Kidney tubule cell (primary cell): ENCODE measurements at regions not wholly inside any gene's neighbourhood (a gene's known extent, or its start where the extent isn't known, plus 50 kb on each side); places are given as distances from the start of the nearest gene placed in this dataset.
A peak's percentile ranks its signal among the peaks of the same experiment; 100 is the strongest.

ENCODE experiments used
- DNase-seq: peaks from one replicate; pipeline ENCODE4 v3.0.0-alpha.2; 2018; ENCODE audit warnings: low spot score

DNA sequence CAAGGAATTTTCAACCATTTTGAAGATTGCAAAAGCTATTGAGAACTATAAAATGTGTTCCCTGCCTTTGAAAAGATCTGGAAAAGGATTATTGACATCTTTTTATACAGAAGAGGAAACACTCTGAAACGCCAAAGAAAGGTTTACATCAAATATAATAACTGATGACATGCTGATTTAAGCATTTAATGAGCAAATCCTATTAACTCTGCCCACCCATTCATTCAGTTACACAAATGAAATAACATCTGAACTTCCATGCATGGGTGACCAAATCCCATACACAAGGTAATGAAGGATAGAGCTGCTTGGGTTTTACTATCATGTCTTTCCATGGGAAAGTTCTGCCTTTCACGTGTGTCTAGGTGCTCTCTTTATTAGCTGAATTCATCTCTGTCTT, 589.4 kb upstream of the WWC1 start:
- DNase-seq = no peak

DNA sequence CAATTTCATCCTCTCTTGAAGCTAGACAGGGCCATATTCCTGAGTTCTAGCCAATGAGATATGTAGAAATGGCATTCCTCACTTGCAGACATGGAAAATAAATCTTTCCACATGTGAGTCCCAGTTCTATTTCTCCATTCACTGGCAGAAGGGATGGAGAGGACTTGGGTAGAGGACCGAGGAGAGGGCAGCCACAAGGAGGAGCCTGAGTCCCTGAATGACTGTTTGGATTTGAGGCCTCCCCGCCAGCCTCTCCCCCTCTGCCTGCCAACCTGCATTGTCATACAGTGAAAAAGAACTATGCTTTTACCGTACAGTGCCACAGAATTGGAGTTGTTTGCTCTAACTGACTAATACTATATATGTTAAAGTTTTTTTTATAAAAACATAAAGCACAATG, 583.0 kb upstream of the WWC1 start:
- no peak for DNase-seq

DNA sequence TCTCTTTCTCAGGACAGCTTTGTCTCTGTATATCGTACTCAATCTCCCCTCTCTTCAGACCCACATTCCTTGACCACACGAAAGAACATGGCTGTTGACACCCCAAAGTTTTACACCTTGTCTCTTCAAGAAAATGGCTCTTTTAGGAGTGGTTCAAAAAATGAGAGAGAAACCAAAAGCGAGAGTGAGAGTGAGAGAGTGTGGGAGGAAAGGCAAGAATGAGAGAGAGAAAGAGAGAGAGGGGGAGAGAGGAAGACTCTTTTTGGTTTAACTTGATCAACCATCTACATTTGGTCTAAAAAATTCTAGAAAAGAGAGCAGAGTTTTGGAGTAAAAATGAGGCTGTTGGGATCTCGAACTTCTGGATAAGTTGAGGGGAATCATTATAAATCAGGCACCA, 581.8 kb upstream of the WWC1 start:
- no peak for DNase-seq

DNA sequence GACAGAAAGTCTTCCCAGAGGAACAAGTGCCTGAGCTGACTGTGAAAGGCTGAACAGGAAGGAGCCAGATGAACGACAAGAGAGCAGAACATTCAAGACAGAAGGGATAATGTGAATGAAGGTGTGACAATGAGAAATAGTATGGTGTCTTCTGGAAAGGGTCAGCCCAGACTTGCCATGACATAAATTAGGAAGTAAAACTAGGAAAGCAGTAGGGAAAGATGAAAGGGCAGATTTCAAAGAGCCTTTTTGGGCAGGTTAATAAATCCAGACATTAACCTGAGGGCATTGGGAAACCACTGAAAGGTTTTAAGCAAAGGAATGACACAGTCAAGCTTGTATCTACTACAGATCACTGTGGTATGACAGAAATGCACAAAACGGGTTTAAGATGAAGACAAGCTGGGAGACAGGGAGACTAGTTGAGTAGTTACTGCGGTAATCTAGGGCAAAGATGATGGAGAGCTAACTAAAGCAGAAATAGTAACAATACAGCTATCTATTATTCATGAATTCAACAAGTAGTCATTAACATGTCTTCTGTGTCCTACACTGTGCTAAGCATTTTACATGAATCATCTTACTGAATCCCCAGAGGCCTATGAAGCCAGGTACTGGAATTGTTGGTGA, 580.9 kb upstream of the WWC1 start:
- DNase-seq = peak; percentile 67

DNA sequence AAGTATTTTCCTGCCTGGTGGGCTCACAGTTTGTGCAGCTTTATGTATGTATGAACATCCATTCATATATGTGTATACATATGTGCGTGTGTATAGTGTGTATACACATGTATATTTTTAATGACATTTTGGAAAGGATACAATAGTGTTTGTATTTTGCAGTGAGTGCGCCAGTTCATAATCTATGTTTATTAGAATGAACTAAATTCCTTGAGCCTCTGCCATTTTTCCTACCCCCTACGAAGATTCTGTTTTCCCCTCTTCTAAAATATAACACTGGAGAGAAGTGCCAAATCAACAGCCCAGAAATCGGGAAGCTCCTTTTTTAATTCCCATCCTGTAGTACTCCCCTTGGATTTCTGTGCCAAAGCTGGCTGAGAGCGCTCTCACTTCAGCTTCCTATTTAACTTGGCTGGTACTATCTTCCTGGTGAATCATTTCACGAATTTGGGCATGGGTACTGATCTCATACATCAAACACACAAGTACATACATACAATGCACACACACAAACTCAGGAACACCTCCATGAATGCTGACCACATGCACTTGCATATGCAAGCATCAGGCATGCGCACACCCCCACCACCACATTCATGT, 578.4 kb upstream of the WWC1 start:
- DNase-seq = no peak

DNA sequence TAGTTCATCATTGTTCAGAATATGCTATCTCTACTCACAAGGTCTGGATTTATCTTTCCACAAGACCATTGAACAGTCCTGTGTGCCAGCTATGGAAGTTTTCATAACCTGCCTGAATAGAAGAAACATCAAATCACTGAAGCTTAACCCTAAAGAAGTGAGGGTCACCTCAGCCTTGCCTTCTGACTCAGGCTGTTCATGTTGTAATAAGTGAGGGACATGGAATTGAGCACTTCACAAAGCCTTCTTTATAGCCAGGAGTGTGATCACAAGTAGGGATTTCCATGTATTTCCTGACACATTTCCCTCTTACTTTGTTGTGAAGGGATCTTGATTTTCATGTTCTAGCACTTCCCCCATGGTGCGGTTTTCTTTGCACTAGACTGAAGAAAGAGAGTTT, 577.5 kb upstream of the WWC1 start:
- DNase-seq = peak; percentile 47

DNA sequence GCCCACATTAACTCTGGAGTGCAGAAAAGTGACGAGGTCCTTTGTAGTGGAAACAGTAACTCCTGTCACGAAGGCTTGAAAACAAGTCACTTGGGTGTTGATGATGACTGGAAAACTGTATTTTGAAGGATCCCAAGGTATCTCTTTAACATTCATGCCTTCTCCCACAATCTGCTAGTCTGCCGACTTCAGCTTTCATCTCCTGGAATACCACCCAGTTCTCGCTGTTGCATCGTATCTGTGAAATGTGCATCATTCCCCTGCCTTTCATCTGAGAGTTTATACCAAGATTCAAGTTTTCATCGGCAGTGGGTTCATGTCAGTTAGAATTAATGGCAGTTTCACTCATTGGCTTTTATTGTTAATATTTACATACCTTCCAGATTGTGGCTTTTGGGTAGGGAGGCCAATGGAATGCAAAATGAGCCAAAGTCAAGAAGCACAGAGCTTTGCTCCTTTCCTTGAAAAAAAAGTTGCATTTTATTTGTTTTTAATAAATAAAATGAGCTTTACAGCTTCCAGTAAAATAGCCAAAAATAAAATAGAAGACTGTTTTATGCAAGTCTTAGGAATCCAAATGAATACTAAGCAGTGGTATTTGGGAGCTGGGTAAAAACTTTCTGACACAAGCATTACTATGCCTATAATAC, 575.2 kb upstream of the WWC1 start:
- no peak for DNase-seq

DNA sequence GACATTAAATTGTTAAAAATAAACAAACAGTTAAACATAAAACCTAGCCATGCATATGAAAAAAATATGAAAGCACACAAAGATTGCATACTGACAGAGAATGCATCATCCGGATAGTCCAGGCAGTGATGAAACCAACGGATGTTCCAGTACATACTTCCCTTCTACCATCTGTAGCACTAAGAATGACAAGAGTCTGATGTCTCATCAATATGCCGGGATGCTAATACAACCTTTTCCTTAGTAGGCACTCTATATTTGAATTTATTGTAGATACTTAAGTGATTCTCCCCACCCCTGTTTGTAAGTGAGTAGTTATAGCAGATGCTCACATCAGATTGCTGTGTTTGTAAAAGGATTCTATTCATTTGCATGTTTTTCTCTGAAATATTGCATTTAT, 571.2 kb upstream of the WWC1 start:
- no peak for DNase-seq

DNA sequence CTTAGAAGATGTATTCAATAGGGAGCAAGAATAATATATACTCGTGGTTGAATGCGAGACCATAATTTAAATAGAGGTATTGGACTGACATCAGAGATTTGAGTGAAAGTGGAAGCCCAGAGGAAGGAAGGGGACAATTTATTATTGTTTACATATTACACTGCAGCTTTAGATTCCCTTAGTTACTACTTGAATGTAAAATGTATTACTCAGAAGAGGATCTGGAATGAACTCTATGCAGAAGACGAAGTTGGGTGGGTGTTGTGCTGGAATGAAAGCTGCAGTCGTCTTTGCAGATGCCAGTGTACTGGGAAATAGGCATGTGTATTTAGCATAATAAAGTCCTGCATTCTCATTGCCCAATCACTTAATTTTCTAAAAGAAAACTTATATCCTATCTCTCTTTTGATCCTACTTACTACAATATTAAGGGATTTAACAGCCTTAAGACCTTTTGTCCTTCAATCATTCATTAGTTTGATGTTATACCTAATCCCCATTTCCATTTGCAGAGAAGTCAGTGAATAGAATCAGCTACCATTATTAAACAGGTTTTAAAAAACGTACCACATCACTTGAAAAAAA, 570.7 kb upstream of the WWC1 start:
- DNase-seq = no peak

DNA sequence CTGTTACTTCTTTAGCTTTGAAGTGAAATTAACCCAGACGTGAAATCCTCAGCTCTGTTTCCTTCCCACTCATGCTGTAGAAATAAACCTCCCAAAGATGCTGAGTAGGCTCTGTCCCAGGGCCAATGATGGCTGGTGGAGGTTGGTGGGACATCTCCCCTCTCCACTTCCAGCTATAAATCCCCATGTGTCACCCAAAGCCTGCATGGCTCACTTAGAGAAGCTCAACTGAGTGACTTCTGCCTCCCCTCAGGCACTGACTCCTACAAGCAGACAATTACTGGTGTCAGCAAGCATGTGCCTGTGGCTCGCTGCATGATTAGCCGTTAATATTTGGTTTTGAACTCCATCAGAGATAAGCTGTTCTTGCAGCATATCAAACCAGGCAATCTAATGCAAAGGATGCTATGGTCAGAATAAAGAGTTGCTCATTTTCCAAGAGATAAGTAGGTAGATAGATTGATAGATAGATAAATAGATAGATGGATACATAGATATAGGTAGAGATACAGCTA, 569.5 kb upstream of the WWC1 start:
- DNase-seq = no peak

DNA sequence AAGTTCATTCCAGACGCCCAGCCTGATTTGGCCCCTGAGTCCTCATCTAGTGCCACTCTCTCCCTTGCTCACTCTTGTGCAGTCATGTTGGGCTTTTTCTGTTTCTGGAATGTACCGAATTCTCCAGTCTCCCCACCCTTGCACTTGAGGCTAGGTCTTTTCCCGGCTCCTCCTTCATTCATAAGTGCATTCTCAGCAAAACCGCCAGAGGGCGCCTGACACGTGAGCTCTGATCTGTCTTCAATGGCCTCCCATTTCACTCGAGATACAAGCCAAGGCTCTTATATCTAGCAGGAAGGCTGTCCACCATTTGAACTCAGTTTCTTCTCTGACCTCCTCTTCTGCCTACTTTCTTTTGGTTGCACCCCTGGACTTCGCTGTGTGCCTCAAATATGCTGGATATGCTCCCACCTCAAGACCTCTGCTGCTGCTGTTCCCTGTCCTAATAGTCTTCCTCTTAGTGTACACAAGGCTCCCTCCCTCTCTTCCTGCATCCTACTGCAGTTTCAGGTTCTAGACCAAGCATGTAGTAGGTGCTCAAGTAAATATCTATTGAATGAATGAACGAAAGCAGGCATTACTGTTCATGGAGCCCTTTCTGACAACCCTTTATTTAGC, 568.1 kb upstream of the WWC1 start:
- peak; percentile 84 for DNase-seq

DNA sequence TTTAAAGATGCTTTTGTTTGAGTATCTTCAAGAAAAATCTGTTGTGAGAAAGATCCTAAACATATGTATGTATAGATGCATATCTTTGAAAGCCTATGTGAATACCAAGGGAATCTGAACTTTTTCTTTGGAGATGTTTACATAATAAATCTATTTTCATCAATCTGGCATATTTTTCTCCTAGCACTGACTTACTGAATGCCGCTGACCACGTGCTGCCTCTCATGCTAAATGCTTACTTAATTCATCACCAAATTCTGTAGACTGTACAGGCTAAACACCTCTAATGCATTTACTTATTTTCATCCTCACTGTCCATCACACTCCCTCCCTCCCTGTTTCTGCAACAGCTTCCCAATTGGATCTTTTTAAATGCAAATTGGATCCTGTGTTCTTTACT, 566.2 kb upstream of the WWC1 start:
- DNase-seq = no peak

DNA sequence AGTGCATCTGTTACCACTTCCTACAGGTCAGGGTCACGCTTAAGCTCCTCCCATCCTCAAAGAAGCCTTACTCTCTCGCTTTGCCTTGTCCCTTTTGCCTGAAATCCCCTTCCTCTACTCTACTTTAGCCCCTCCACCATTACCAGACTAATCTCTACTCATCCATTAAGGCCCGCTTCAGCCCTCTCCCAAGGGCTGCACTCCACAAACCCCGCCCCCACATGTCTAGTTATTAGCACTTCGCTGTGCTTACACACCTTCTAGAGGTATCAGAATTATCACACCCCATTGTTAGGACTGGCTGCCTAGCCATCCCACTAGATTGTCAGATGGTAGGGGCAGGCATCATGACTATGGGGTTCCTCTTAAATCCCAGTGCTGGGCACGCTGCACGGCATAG, 565.7 kb upstream of the WWC1 start:
- DNase-seq = no peak

DNA sequence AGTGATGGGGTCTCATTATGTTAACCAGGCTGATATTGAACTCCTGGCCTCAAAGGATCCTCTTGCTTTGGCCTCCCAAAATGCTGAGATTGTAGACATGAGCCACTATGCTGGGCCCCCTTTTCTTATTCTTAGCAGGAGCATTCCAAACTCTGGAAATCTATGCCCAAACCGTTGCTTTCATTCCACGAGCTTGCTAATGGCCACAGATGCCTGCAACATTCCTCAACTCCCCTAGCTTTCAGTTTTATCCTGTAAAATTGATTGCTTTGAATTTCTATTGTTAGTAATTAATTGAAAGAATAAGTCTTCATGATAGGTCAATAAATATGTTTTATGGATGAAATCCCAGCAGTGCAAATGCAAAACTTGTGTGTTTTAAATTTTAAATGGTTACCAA, 564.8 kb upstream of the WWC1 start:
- no peak for DNase-seq

DNA sequence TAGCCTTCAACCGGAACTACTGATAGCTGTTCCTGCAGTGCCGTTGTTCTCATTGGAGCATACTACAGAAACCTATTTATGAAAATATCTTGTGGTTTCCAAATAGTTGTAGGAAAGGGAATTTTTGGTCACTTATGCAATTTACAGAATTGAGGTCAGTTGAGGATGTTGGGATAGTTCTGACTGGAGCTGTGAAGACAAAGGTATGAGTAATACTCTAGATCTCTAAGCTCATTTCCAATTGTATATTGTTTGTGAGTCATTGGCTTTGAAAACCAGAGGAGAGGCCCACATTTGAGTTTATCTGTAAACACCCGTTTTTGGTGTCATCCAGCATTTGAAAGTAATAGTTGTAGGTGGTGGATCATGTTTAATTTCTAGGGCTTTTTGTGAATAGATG, 561.3 kb upstream of the WWC1 start:
- peak; percentile 88 for DNase-seq

DNA sequence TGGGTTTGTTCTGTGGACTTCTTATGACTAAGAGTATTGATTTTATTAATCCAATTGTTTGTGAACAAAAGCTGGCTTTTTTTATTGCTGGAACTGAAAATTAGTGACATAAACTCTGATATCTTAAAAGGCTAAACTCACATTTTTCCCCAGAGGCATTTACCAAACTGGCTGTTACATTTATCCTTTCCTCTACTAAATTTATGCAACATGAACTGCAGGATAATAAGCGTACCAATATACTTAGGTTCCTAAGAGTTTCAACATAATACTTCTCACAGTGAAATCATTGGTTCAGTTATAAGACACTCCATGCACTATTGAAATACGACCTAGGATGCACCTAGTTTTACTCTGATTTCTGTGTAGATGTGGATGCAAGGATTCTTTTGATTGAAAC, 560.8 kb upstream of the WWC1 start:
- no peak for DNase-seq

DNA sequence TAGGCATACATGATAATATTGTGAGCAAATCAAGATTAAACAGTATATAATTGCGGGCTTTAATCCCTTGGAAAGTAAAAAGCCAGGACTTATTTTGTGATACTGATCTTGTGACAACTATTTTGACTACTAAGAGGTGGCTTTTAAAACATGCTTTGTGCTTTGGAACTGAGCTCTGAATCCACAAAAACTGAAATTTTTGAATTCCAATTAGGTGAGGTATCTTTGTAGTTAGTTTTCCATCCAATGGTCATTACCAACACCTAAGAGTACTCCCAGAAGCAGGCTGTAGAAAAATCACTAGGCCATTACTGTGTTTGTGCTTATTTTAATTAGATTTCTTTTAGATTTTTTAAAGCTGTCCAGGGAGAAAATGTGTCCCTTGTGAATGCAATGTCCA, 559.5 kb upstream of the WWC1 start:
- DNase-seq = peak; percentile 13

DNA sequence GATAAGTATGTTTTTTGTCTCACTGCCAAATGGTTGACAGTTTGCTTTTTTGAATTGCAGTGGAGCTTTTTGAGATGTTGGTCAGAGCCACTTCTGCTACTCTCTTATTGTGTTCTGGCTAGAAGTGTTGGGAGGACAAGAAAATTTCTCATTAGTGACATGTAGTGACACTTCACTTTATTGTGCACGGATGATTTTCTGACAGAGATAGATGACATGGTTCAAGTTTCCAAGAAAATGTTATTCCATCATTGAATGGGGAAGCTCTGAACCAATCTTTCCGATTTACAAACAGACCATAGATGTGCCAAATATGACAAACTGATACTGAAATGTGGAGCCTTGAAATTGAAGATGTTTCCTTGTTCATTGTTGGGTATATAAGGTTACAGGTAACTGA, 558.9 kb upstream of the WWC1 start:
- DNase-seq = no peak

DNA sequence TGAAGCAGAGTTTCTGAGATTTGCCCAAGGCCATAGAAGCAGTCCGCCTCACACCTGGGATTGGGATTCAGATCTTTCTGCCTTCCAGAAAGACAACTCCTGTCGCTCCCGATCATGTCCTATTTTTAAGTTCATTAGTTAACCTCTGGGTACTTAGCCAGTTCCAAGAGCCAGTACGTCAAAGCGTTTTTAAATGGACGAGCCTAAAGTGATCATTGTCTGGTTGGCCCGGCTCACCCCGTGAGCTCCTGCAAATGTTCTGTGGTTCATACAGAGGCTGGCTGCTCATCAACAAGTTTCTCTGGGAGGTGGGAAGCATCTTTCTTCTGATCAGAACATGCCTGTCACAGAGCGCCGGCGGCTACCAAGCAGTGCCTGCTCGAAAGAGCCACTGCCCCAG, 554.5 kb upstream of the WWC1 start:
- DNase-seq = no peak

DNA sequence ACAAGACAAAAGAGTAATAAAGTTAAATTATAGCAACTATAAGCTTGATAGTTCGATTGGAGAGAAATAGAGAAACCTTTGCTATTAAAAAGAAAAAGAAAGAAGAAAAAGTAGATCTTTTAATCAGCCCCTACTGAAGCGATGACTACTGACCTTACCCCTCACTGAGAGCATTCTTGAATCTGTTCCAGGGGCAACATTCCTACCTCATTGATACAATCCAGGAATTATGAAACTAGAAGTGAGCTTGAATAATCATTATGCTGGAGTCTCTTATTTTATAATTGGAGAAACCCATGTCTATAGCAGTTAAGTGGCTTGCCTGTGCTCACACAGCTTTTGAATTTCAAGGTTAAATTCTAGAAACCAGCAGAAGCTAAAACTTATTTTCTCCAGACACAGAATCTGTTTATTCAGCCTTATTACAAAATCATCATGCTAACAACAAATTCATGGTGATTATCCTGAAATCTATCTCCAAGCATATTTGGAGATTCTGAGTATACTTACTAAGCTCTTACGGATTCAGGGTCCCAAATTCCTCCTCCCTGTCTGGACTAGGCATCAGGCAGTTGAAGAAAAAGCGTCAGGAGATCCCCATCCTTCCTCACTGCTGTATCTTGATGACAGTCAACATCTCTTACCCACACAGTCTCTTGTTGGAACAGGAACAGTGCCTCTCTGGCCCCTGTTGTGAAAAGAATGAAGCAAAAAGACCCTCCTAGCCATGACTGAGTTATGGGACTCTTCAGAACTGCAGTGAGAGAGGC, 547.6 kb upstream of the WWC1 start:
- DNase-seq = peak; percentile 86

DNA sequence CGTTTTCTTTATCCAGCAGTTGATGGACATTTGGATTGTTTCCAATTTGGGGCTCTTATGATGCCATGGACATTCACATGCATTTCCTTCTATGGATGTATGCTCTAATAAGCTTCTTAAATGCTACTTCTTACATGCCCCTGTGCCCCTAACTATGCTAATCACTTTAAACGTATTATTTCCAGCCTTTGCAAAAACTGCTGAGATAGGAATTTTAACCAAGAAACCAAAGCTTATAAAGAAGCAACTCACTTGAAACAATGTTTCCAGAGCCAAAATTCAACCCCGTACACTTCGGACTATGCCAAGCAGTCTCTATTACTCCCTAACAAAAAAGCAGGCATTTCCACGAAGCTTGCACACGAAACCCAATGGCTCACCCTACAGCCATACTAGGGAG, 545.6 kb upstream of the WWC1 start:
- no peak for DNase-seq

DNA sequence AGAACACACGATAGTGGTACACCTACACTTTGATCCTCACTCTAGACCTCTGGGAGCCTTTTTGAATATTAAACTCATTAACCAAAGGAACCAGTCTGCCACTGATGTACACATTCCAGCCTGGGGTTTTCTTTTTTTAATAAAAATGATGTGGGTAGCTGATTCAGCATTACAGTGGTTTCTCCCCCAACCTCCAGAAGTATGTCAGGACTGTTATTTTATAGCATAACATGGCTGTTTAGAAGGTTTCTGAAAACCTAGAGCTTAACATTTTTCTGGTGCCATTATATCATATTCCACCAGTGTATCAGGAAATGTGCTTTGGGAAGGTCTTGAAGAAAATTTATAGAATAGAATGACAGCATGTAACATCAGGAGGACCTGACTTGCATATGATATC, 540.9 kb upstream of the WWC1 start:
- DNase-seq = no peak
